Mammary epithelial cell (primary cell): ENCODE measurements at regions not wholly inside any gene's neighbourhood (a gene's known extent, or its start where the extent isn't known, plus 50 kb on each side); places are given as distances from the start of the nearest gene placed in this dataset.
"Not testable (repeated sequence)": the region's sequence is repeated elsewhere in the genome, so short reads cannot be mapped to it uniquely, and the experiment has no call there.

ENCODE experiments used
- CTCF ChIP-seq, 2 donors: IDR thresholded peaks in 1 of 2; conservative IDR thresholded peaks in 1 of 2; 2 replicates each; pipeline ENCODE4 v1.5.1; 2011 to 2012; ENCODE audit warnings: inconsistent platforms in 2 of 2, low read length in 2 of 2, mild to moderate bottlenecking in 2 of 2, control low read depth in 1 of 2, low read depth in 1 of 2; ENCODE audit not compliant: insufficient read depth in 1 of 2; ENCODE audit errors: extremely low read depth in 1 of 2
- EZH2 ChIP-seq: IDR thresholded peaks from 2 replicates; pipeline ENCODE4 v1.6.1; 2012; ENCODE audit warnings: low read length, inconsistent platforms, borderline replicate concordance

DNA sequence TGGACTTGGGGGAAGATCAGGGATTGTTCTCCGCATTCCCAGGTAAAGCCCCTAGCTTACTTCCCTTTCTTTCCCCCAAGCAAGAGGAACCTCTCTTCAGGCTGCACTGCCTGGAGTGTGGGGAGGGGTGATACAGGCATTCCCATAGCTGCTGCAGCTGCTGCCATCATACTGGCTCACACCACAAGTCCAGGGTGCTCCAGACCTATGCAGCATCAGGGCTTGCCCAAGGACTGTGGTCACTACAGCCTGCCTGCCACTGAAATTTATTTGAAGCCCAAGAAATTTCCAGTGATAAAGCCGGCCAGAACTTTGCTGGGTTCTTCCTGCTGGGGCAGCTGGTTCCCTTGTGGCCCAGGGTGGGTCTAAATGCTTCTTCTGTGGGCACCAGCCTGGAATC is 72.7 kb downstream of the NBPF8 start:
- not testable (repeated sequence) for TF ChIP-seq CTCF (conservative IDR thresholded peaks at IDR 0.05 in 1 of 2, IDR thresholded peaks at IDR 0.05 in 1 of 2; ENCODE audit: extremely low read depth in 1 of 2, insufficient read depth in 1 of 2, low read depth in 1 of 2, low read length in 2 of 2); EZH2
